Subcutaneous abdominal adipose tissue (tissue), 5 donors: ENCODE measurements at regions not wholly inside any gene's neighbourhood (a gene's known extent, or its start where the extent isn't known, plus 50 kb on each side); places are given as distances from the start of the nearest gene placed in this dataset.

Experiments used
- H3K27ac ChIP-seq: one replicate; pipeline ENCODE4 v1.7.0; 2013; ENCODE audit warnings: low read depth, mild to moderate bottlenecking, inconsistent platforms, low read length, moderate library complexity
- H3K27me3 ChIP-seq, 5 donors: one replicate each; pipeline ENCODE4 v1.7.0; 2013; ENCODE audit warnings: low read length in 5 of 5, inconsistent platforms in 1 of 5; ENCODE audit not compliant: control insufficient read depth in 5 of 5, insufficient read depth in 4 of 5
- H3K36me3 ChIP-seq, 5 donors: one replicate each; pipeline ENCODE4 v1.7.0; 2013; ENCODE audit warnings: low read length in 5 of 5; ENCODE audit not compliant: control insufficient read depth in 5 of 5, insufficient read depth in 5 of 5
- H3K4me1 ChIP-seq, 5 donors: one replicate each; pipeline ENCODE4 v1.7.0; 2013; ENCODE audit warnings: low read length in 5 of 5, mild to moderate bottlenecking in 3 of 5, moderate library complexity in 1 of 5; ENCODE audit not compliant: control insufficient read depth in 5 of 5, insufficient read depth in 5 of 5
- H3K4me3 ChIP-seq, 5 donors: one replicate each; pipeline ENCODE4 v1.7.0; 2013; ENCODE audit warnings: low read length in 5 of 5, low read depth in 1 of 5
- H3K9ac ChIP-seq, 5 donors: one replicate each; pipeline ENCODE4 v1.7.0; 2013; ENCODE audit warnings: low read length in 5 of 5, mild to moderate bottlenecking in 4 of 5, moderate library complexity in 3 of 5
- H3K9me3 ChIP-seq, 5 donors: one replicate each; pipeline ENCODE4 v1.7.0; 2013; ENCODE audit warnings: low read length in 5 of 5; ENCODE audit not compliant: control insufficient read depth in 5 of 5
- donor health status: healthy.
- donor health status: healthy.
- donor health status: healthy.
- donor health status: healthy.
- donor health status: healthy.

GRCh38 chr13:109336730-109337129, 449.7 kb downstream of the IRS2 start:
- Histone ChIP-seq H3K36me3 (no peaks in the 10 kb centered on the region), H3K9ac (no peak overlapping the region), H3K27me3 (peaks cover 0 to 2% (median 0%) of the 10 kb centered on the region in 5 donors), H3K27ac (no peak overlapping the region), H3K9me3 (no peaks in the 10 kb centered on the region), H3K4me3 (no peak overlapping the region), H3K4me1 (peaks cover 0 to 4% (median 0%) of the 10 kb centered on the region in 5 donors)

GRCh38 chr13:109333893-109334651, 452.3 kb downstream of the IRS2 start:
- H3K4me3 ChIP-seq = no peak overlapping the region
- peaks cover 0 to 3% (median 0%) of the 10 kb centered on the region in 5 donors for H3K27me3 ChIP-seq
- H3K36me3 ChIP-seq = no peaks in the 10 kb centered on the region
- H3K27ac ChIP-seq = no peak overlapping the region
- peaks cover 0 to 4% (median 0%) of the 10 kb centered on the region in 5 donors for H3K4me1 ChIP-seq
- no peaks in the 10 kb centered on the region for H3K9me3 ChIP-seq
- no peak overlapping the region for H3K9ac ChIP-seq

- H3K27ac ChIP-seq = no peak overlapping the region
- no peaks in the 10 kb centered on the region for H3K36me3 ChIP-seq
- H3K9me3 ChIP-seq = no peaks in the 10 kb centered on the region
- H3K27me3 ChIP-seq = peaks cover 0 to 3% (median 0%) of the 10 kb centered on the region in 5 donors
- no peak overlapping the region for H3K4me3 ChIP-seq
- peaks cover 0 to 4% (median 0%) of the 10 kb centered on the region in 5 donors for H3K4me1 ChIP-seq
- H3K9ac ChIP-seq = no peak overlapping the region
These were observed 453.6 kb downstream of the IRS2 start for GRCh38 chr13:109332506-109333499.

GRCh38 chr13:109331898-109332297, 454.5 kb downstream of the IRS2 start:
- Histone ChIP-seq H3K27ac (no peak overlapping the region), H3K36me3 (no peaks in the 10 kb centered on the region), H3K4me3 (peak overlapping the region in 1 of 5 donors; percentile 36), H3K27me3 (peaks cover 0 to 3% (median 0%) of the 10 kb centered on the region in 5 donors), H3K9me3 (no peaks in the 10 kb centered on the region), H3K4me1 (peaks cover 0 to 4% (median 0%) of the 10 kb centered on the region in 5 donors), H3K9ac (no peak overlapping the region)

- Histone ChIP-seq H3K9ac (no peak overlapping the region), H3K27me3 (peaks cover 0 to 3% (median 0%) of the 10 kb centered on the region in 5 donors), H3K4me3 (no peak overlapping the region), H3K9me3 (no peaks in the 10 kb centered on the region), H3K4me1 (peaks cover 0 to 4% (median 0%) of the 10 kb centered on the region in 5 donors), H3K27ac (no peak overlapping the region), H3K36me3 (no peaks in the 10 kb centered on the region)
These were observed 455.4 kb downstream of the IRS2 start for GRCh38 chr13:109331011-109331433.

- Histone ChIP-seq H3K9me3 (no peaks in the 10 kb centered on the region), H3K4me1 (peaks cover 0 to 4% (median 0%) of the 10 kb centered on the region in 5 donors), H3K4me3 (no peak overlapping the region), H3K27ac (no peak overlapping the region), H3K27me3 (peaks cover 0 to 3% (median 0%) of the 10 kb centered on the region in 5 donors), H3K9ac (no peak overlapping the region), H3K36me3 (no peaks in the 10 kb centered on the region)
These were observed 456.3 kb downstream of the IRS2 start for GRCh38 chr13:109330123-109330522.

- H3K9ac ChIP-seq = no peak overlapping the region
- no peaks in the 10 kb centered on the region for H3K36me3 ChIP-seq
- H3K9me3 ChIP-seq = no peaks in the 10 kb centered on the region
- H3K4me3 ChIP-seq = no peak overlapping the region
- H3K4me1 ChIP-seq = peaks cover 0 to 4% (median 0%) of the 10 kb centered on the region in 5 donors
- H3K27ac ChIP-seq = no peak overlapping the region
- peaks cover 0 to 3% (median 0%) of the 10 kb centered on the region in 5 donors for H3K27me3 ChIP-seq
These were observed 457.2 kb downstream of the IRS2 start for GRCh38 chr13:109329175-109329574.

- Histone ChIP-seq H3K27ac (no peak overlapping the region), H3K4me1 (no peaks in the 10 kb centered on the region), H3K9ac (no peak overlapping the region), H3K27me3 (peaks cover 0 to 3% (median 0%) of the 10 kb centered on the region in 5 donors), H3K4me3 (no peak overlapping the region), H3K36me3 (no peaks in the 10 kb centered on the region), H3K9me3 (no peaks in the 10 kb centered on the region)
These were observed 459.8 kb downstream of the IRS2 start for GRCh38 chr13:109326601-109327000.

GRCh38 chr13:109323338-109323737, 463.0 kb downstream of the IRS2 start:
- H3K27ac ChIP-seq = no peak overlapping the region

More at GRCh38 chr13:109323338-109323737, 463.0 kb downstream of the IRS2 start:
- H3K4me1 ChIP-seq = no peaks in the 10 kb centered on the region
- no peaks in the 10 kb centered on the region for H3K9me3 ChIP-seq
- H3K4me3 ChIP-seq = no peak overlapping the region
- H3K27me3 ChIP-seq = no peaks in the 10 kb centered on the region
- H3K36me3 ChIP-seq = no peaks in the 10 kb centered on the region
- H3K9ac ChIP-seq = no peak overlapping the region
